A673 (cell line): ENCODE measurements at regions not wholly inside any gene's neighbourhood (a gene's known extent, or its start where the extent isn't known, plus 50 kb on each side); places are given as distances from the start of the nearest gene placed in this dataset.

ENCODE experiments used
- BruUV-seq: library from RNA; stranded (reverse); fragments of 400-500 nt; replicated peaks from 2 replicates; lab custom pipeline; 2021; lab: Mats Ljungman, UMichigan
- CTCF ChIA-PET: fragments of 300-600 bp; sonication (Branson Sonifier 250); formaldehyde crosslinking; loops from one replicate; lab custom pipeline; 2022; ENCODE audit warnings: antibody characterized with exemption; lab: Charles Lee
- POLR2A ChIA-PET: fragments of 300-600 bp; sonication (Branson Sonifier 250); formaldehyde crosslinking; loops from one replicate; lab custom pipeline; 2022; ENCODE audit warnings: antibody characterized with exemption; ENCODE audit not compliant: low non-redundant PET; lab: Charles Lee
- DNase-seq: peaks from one replicate; pipeline ENCODE4 v3.0.0-alpha.2; 2015; ENCODE audit warnings: low spot score
- H3K27ac ChIP-seq: fragments of 200-600 bp; sonication (generic); 2 replicates; pipeline ENCODE4 v1.5.1; 2016; ENCODE audit warnings: mixed run types, low read depth, mild to moderate bottlenecking, mixed read lengths, antibody characterized with exemption, low read length; ENCODE audit not compliant: poor library complexity, severe bottlenecking
- H3K27me3 ChIP-seq: fragments of 200-600 bp; sonication (generic); replicated peaks from 2 replicates; pipeline ENCODE4 v1.6.1; 2017; ENCODE audit warnings: mixed run types, low read depth, mild to moderate bottlenecking, mixed read lengths, antibody characterized with exemption, low read length; ENCODE audit not compliant: insufficient read depth, poor library complexity
- H3K36me3 ChIP-seq: fragments of 200-600 bp; sonication (generic); 2 replicates; pipeline ENCODE4 v1.6.1; 2016; ENCODE audit warnings: mixed run types, mild to moderate bottlenecking, mixed read lengths, antibody characterized with exemption, low read length; ENCODE audit not compliant: insufficient read depth, poor library complexity, severe bottlenecking
- H3K4me1 ChIP-seq: fragments of 200-600 bp; sonication (generic); 2 replicates; pipeline ENCODE4 v1.6.1; 2017; ENCODE audit warnings: mixed run types, mild to moderate bottlenecking, mixed read lengths, antibody characterized with exemption, low read length; ENCODE audit not compliant: insufficient read depth, poor library complexity, severe bottlenecking
- H3K4me3 ChIP-seq: fragments of 200-600 bp; sonication (generic); 2 replicates; pipeline ENCODE4 v1.5.1; 2016; ENCODE audit warnings: low read depth, mixed run types, mild to moderate bottlenecking, mixed read lengths, low read length; ENCODE audit not compliant: poor library complexity, severe bottlenecking
- H3K9me3 ChIP-seq: fragments of 200-600 bp; sonication (generic); 2 replicates; pipeline ENCODE4 v1.6.1; 2016; ENCODE audit warnings: mixed run types, low read depth, mild to moderate bottlenecking, mixed read lengths, antibody characterized with exemption, low read length; ENCODE audit not compliant: poor library complexity, severe bottlenecking
- EZH2 ChIP-seq: fragments of 200-600 bp; sonication (generic); IDR thresholded peaks from 2 replicates; pipeline ENCODE4 v1.6.1; 2017; ENCODE audit warnings: borderline replicate concordance, low read depth, mild to moderate bottlenecking, mixed read lengths, antibody characterized with exemption, low read length; ENCODE audit not compliant: poor library complexity, severe bottlenecking
- intact Hi-C: fragments of 100-400 bp; cut with micrococcal nuclease; formaldehyde crosslinking; loops from one replicate; pipeline ENCODE4 v1.10.0; 2022; ENCODE audit not compliant: unreplicated experiment
- TF ChIP-seq, protein P1 (sequence below): fragments of 300-800, 200-600 bp; sonication (generic); conservative IDR thresholded peaks from 2 replicates; pipeline ENCODE4 v1.5.1; 2017; ENCODE audit warnings: low read depth, mild to moderate bottlenecking, antibody characterized with exemption, low read length, moderate library complexity, mixed read lengths

DNA sequence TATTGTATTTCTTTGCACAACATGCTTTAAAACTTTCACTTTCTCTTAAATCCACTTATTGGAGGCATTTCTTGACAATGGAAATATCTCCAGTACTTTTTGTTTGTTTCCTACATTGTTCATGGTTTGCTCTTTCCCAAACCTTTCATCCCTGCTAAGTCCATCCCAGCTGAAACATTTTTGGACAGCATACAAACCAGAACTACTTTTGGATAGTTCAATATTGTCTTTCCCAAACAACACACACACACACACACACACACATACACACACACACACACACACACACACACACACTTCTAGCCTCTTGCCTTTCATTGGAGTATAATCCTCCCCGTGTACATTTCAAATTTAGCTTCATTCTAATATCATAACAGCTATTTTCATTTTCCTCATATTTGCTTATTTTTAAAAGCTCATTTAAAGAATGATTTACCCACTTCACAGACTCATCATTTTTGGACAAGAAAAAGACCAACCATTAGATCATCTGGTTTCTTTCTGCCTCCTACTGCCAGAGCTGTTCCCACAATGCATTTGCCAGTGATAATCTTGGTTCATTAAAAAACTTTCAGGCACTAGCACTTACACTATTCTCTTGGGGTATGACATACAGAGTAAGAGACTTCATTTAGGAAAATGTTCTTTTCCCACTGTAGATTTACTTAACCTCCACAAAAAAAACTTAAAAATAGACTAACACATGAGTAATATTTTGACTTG, 248.1 kb downstream of the CD109 start:
- no peak for DNase-seq
- TF ChIP-seq, protein P1, sequence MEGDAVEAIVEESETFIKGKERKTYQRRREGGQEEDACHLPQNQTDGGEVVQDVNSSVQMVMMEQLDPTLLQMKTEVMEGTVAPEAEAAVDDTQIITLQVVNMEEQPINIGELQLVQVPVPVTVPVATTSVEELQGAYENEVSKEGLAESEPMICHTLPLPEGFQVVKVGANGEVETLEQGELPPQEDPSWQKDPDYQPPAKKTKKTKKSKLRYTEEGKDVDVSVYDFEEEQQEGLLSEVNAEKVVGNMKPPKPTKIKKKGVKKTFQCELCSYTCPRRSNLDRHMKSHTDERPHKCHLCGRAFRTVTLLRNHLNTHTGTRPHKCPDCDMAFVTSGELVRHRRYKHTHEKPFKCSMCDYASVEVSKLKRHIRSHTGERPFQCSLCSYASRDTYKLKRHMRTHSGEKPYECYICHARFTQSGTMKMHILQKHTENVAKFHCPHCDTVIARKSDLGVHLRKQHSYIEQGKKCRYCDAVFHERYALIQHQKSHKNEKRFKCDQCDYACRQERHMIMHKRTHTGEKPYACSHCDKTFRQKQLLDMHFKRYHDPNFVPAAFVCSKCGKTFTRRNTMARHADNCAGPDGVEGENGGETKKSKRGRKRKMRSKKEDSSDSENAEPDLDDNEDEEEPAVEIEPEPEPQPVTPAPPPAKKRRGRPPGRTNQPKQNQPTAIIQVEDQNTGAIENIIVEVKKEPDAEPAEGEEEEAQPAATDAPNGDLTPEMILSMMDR, result no peak
- intact Hi-C loops, result no loop called here
- CTCF ChIA-PET, result no interaction called here
- Histone ChIP-seq H3K36me3 (no peaks in the 10 kb centered on the region), H3K27ac (no peak overlapping the region), H3K4me3 (no peak overlapping the region), H3K9me3 (no peaks in the 10 kb centered on the region), H3K4me1 (no peaks in the 10 kb centered on the region), H3K27me3 (no peaks in the 10 kb centered on the region)
- POLR2A ChIA-PET, result no interaction called here
- BruUV-seq, result no TSS peak

DNA sequence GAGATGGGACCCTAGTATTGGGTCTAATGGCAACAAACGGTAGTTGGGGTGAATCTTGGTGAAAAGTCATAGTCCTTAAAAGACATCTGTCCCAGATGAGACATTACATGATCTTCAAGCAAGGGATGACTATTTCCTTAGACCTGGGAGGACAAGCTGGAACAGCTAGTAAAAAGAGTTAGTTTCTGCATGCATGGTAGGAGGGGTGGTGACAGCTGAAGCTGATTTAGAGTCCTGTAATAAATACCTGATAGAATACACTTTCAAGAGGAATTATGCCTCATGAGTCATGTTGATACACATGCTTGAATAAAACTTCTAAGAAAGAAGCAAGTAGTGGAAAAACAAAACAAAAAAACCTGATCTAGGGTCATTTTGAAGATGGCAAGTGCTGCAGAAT, 247.4 kb downstream of the CD109 start:
- DNase-seq, result no peak
- no TSS peak for BruUV-seq
- Histone ChIP-seq H3K27me3 (no peaks in the 10 kb centered on the region), H3K27ac (no peak overlapping the region), H3K36me3 (no peaks in the 10 kb centered on the region), H3K4me1 (no peaks in the 10 kb centered on the region), H3K4me3 (no peak overlapping the region), H3K9me3 (no peaks in the 10 kb centered on the region)
- POLR2A ChIA-PET, result no interaction called here
- CTCF ChIA-PET, result no interaction called here
- no peak for TF ChIP-seq EZH2
- TF ChIP-seq, protein P1, result no peak
- intact Hi-C loops, result no loop called here

DNA sequence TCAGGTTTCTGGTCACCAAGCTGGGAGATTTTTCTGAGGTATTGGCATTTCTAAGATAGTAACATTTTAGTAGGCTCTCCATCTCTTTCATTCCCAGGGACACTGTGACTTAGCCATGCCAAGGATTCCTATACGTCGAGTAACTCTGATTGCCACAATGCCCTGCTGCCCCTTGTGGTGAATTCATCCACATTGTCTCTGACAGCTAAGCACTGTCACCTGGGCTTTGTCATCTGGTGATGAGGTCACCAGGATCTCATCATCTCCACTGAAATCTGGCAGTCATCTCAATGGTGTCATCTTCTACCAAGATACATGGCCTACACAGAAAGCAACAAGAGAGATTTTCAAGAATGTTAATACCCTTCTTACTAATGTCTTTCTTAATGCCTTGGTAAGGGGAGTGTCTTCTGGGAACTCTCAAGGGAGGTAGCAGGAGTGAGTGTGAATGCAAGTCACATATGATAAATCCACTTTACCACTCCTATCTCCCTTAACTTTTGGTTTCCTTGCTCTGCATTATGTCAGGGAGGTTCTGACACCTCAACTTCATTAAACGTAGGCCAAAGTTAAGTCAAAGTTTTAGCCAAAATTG, 246.7 kb downstream of the CD109 start:
- Histone ChIP-seq H3K36me3 (no peaks in the 10 kb centered on the region), H3K4me3 (no peak overlapping the region), H3K27me3 (no peaks in the 10 kb centered on the region), H3K4me1 (no peaks in the 10 kb centered on the region), H3K27ac (no peak overlapping the region), H3K9me3 (no peaks in the 10 kb centered on the region)
- ChIA-PET CTCF (interaction anchor here (0.6 kb wide), 1 partner anchor 658 kb away, joined by 3 read pairs; no protein-coding TSS in a partner anchor), POLR2A (no interaction called here)
- DNase-seq, result peak; percentile 7
- intact Hi-C loops, result loop anchor here (1.0 kb wide), 1 partner anchor 8 kb away; no protein-coding TSS in a partner anchor
- no TSS peak for BruUV-seq
- no peak for TF ChIP-seq EZH2
- TF ChIP-seq, protein P1, result 0 out of 2 replicates have a peak, but pooled peaks have one; percentile 15
